GM18870 (cell line): ENCODE measurements at regions not wholly inside any gene's neighbourhood (a gene's known extent, or its start where the extent isn't known, plus 50 kb on each side); places are given as distances from the start of the nearest gene placed in this dataset.

Experiments
- ATAC-seq: cut with Tn5 transposase; IDR thresholded peaks from one replicate; pipeline ENCODE4 v1.9.1; 2021; ENCODE audit warnings: moderate library complexity; ENCODE audit not compliant: unreplicated experiment

DNA sequence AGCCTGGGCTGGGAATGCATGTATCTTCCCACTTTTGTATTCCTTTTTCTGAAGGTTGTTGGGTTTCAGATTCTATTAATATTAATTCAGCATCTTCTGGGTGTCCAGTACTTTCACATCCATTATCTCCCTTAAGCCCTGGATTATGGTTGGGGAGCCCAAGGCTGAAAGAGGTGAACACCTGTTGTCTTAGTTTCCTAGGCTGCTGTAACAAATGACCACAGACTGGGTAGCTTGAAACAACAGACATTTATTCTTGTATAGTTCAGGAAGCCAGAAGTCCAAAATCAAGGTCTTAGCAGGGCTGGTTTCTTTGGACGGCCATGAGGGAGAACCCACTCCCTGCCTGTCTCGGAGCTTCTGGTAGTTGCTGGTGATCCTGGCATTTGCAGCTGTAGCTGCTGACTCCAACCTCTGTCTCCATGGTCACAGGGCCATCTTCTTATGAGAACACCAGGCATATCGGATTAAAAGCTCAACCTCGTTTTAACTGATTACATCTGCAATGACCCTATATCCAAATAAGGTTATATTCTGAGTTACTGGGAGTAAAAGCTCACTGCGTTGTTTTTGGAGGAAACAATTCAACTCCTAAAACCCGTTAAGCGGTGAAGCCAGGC lies 68.2 kb upstream of the CLMN start:
- no peak for ATAC-seq

- no peak for ATAC-seq
Measured at GRCh38 chr14:95386536-95387095, 66.9 kb upstream of the CLMN start.

- ATAC-seq, result no peak
Measured at GRCh38 chr14:95385701-95386100, 66.0 kb upstream of the CLMN start.

DNA sequence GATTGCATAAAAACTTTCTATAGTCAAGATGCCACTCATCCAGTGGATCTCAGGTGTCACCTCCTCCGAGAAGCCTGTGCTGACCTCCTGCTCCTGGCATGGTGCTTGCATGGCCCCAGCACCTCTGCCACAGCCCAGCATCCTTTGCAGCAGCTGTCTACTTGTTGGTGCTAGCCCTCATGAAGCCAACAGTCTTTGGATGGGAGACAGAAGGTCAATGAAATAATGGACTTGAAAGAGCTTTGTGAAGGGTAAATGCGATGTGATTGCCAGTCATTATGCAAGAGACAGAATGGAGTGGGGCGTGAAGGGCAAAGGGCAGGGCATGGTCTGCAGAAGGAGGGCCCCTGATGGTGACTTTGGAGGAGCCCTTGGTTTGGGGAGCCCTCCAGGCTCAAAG lies 63.0 kb upstream of the CLMN start:
- no peak for ATAC-seq

- no peak for ATAC-seq
Measured at GRCh38 chr14:95381726-95382125, 62.0 kb upstream of the CLMN start.

- no peak for ATAC-seq
Measured at GRCh38 chr14:95380350-95381042, 60.8 kb upstream of the CLMN start.

DNA sequence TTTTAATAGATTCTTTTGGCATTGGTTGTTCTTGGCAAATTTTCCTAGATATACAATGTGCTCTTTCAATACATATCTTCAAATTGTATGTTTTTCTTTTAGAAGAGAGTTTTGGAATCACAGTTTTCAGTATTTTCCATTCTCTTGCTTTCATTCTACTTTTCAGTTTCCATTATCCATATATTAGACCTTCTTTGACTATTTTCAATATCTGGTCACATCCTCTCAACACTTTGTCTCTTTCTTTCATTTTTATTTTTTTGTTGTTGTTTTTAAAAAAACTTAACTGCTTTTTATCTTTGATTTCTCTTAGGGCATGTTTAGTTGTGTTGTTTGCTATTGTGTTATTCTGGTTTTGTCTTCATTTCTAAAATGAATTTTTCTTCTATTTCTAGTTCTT lies 59.9 kb upstream of the CLMN start:
- no peak for ATAC-seq

- ATAC-seq, result no peak
Measured at GRCh38 chr14:95375539-95376109, 55.9 kb upstream of the CLMN start.

- ATAC-seq, result no peak
Measured at GRCh38 chr14:95374239-95374997, 54.7 kb upstream of the CLMN start.

DNA sequence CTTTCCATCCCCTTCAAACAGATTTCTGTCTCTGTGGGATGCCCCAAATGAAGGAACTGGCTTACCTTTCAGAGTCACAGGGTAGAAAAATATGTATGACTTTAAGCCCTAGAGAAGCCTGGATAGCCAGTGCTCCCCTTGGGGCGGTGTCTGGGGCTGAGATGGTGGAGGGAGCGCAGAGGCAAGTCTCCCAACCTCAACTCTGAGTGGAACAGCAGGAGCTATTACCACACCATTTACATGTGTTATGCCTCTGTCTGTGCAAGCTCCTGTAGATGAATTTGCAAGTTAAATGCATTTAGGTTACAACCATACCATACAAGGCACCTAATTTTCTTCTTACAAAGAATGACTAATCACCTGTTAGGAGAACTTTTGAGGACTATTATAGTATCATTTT lies 50.4 kb upstream of the CLMN start:
- no peak for ATAC-seq
